Gastroesophageal sphincter (tissue), 4 donors: ENCODE measurements at regions not wholly inside any gene's neighbourhood (a gene's known extent, or its start where the extent isn't known, plus 50 kb on each side); places are given as distances from the start of the nearest gene placed in this dataset.

Experiments used
- ATAC-seq: fragments of 150-250 bp; one replicate; pipeline ENCODE4 v1.9.1; 2016; ENCODE audit warnings: mild to moderate bottlenecking, moderate library complexity
- H3K27ac ChIP-seq, 4 donors: fragments of 200-600 bp; sonication (generic) in 3 of 4; 1 replicate in 3 of 4; 2 replicates in 1 of 4; pipeline ENCODE4 v1.5.1; 2016 to 2019
- H3K27me3 ChIP-seq: fragments of 200-600 bp; sonication (generic); one replicate; pipeline ENCODE4 v1.5.1; 2019
- H3K36me3 ChIP-seq, 2 donors: fragments of 200-600 bp; sonication (generic); one replicate each; pipeline ENCODE4 v1.5.1; 2019; ENCODE audit warnings: control low read depth in 1 of 2
- H3K4me1 ChIP-seq, 3 donors: fragments of 200-600 bp; sonication (generic); 1 replicate in 2 of 3; 2 replicates in 1 of 3; pipeline ENCODE4 v1.5.1; 2016 to 2019; ENCODE audit warnings: control low read depth in 2 of 3
- H3K4me3 ChIP-seq, 2 donors: fragments of 200-600 bp; sonication (generic); one replicate each; pipeline ENCODE4 v1.5.1; 2019; ENCODE audit warnings: mild to moderate bottlenecking in 1 of 2, moderate library complexity in 1 of 2
- H3K9me3 ChIP-seq, 3 donors: fragments of 200-600 bp; sonication (generic); one replicate each; pipeline ENCODE4 v1.5.1; 2017 to 2019; ENCODE audit warnings: control low read depth in 2 of 3
- EP300 ChIP-seq: sonication (generic); formaldehyde crosslinking; IDR thresholded peaks from one replicate; pipeline ENCODE4 v1.6.1; 2017; ENCODE audit warnings: antibody characterized with exemption, mild to moderate bottlenecking
- POLR2A ChIP-seq, 2 donors: fragments of 450-650 bp; IDR thresholded peaks; one replicate each; pipeline ENCODE4 v1.6.1; 2017; ENCODE audit warnings: antibody characterized with exemption in 2 of 2, mild to moderate bottlenecking in 2 of 2, moderate library complexity in 1 of 2
- POLR2AphosphoS5 ChIP-seq: sonication (generic); formaldehyde crosslinking; IDR thresholded peaks from one replicate; pipeline ENCODE4 v1.6.1; 2017; ENCODE audit warnings: antibody characterized with exemption
- WGBS, 2 donors: methylation state at CpG; one replicate each; pipeline ENCODE4 v1.1.5; 2018; ENCODE audit warnings: low coverage in 1 of 2; 5-methylcytosine and 5-hydroxymethylcytosine counted together
- TF ChIP-seq, protein P1 (sequence below), 4 experiments: fragments of 200-600 bp in 2 of 4; fragments of 450-650 bp in 2 of 4; sonication (generic) in 1 of 4; IDR thresholded peaks; one replicate each; pipeline ENCODE4 v1.5.1; 2017 to 2019; ENCODE audit warnings: antibody characterized with exemption in 4 of 4, mild to moderate bottlenecking in 2 of 4, moderate library complexity in 2 of 4

GRCh38 chr3:177571271-177571943, 374.1 kb upstream of the TBL1XR1 start:
- WGBS, 2 donors: 56 to 90% methylated on average over 1 of the region's 1 CpG
- ATAC-seq: no peak
- TF ChIP-seq, protein P1, sequence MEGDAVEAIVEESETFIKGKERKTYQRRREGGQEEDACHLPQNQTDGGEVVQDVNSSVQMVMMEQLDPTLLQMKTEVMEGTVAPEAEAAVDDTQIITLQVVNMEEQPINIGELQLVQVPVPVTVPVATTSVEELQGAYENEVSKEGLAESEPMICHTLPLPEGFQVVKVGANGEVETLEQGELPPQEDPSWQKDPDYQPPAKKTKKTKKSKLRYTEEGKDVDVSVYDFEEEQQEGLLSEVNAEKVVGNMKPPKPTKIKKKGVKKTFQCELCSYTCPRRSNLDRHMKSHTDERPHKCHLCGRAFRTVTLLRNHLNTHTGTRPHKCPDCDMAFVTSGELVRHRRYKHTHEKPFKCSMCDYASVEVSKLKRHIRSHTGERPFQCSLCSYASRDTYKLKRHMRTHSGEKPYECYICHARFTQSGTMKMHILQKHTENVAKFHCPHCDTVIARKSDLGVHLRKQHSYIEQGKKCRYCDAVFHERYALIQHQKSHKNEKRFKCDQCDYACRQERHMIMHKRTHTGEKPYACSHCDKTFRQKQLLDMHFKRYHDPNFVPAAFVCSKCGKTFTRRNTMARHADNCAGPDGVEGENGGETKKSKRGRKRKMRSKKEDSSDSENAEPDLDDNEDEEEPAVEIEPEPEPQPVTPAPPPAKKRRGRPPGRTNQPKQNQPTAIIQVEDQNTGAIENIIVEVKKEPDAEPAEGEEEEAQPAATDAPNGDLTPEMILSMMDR (IDR thresholded peaks at IDR 0.05): no peak
- TF ChIP-seq POLR2A (IDR thresholded peaks at IDR 0.05) (no peak), POLR2AphosphoS5 (no peak), EP300 (no peak)

DNA sequence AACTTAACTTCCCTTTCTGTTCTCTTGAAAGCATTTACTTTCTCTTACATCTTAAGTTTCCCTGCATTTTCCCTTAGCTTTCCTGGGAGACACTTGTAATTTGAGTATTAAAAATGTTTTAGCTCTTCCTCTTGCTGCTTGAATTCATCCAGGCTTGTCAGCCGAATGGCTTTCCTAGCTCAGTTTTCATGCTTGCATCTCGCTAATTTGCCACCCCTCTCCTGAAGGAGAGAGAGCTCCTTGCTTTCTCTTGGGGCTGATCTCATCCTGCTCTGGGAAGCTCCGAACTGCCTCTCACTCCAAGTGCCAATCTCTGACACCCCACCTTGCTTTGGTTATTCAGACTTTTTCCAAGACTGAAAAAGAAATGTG, 374.6 kb upstream of the TBL1XR1 start:
- Histone ChIP-seq H3K36me3 (no peaks in the 10 kb centered on the region), H3K4me1 (peaks cover 0 to 7% (median 0%) of the 10 kb centered on the region in 3 donors), H3K9me3 (no peaks in the 10 kb centered on the region), H3K27me3 (no peaks in the 10 kb centered on the region), H3K27ac (peak overlapping the region in 2 of 4 donors; percentile 6 to 10), H3K4me3 (no peak overlapping the region)
- ATAC-seq: no peak
- TF ChIP-seq POLR2AphosphoS5 (no peak), EP300 (no peak), POLR2A (IDR thresholded peaks at IDR 0.05) (no peak)
- TF ChIP-seq, protein P1 (IDR thresholded peaks at IDR 0.05): no peak
- WGBS, 2 donors: 36 to 73% methylated on average over 2 to 3 of the region's 3 CpGs

More at GRCh38 chr3:177571271-177571943, 374.1 kb upstream of the TBL1XR1 start:
- Histone ChIP-seq H3K9me3 (no peaks in the 10 kb centered on the region), H3K4me1 (peaks cover 0 to 7% (median 0%) of the 10 kb centered on the region in 3 donors), H3K36me3 (no peaks in the 10 kb centered on the region), H3K27me3 (no peaks in the 10 kb centered on the region), H3K4me3 (no peak overlapping the region), H3K27ac (peak overlapping the region in 2 of 4 donors; percentile 6 to 10)

DNA sequence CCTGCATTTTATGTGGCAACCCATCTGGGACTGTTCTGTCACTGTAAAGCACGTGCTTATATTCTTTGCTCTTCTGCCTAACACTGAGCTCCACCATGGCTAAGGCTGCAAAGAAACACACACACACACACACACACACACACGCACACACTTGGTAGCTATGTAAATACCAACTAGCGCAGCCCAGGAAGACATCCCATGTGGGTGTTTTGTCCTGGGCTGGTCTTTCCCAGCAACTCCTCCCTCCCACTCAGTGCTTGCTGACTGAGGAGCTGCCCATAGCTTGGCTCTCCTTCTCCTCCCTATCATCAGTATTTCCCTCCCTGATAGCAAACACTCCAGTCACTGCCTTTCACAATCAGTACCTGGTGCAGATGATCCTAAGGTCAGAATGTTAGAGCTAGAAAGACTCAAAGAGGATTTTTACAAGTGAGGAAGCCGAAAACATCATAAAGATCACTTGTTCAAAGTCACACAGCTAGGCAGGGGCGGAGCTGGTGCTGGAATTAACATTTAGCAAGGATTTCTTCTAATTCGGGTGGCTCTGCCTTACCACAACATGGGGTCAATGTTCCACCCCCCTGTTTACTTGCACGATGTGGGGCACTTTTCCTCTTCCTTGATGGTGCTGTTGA, 377.1 kb upstream of the TBL1XR1 start:
- ATAC-seq: no peak
- H3K27ac ChIP-seq: no peak overlapping the region
- H3K9me3 ChIP-seq: no peaks in the 10 kb centered on the region
- no peaks in the 10 kb centered on the region for H3K36me3 ChIP-seq
- H3K27me3 ChIP-seq: no peaks in the 10 kb centered on the region
- WGBS, 2 donors: 61 to 75% methylated on average over 5 to 7 of the region's 7 CpGs
- H3K4me1 ChIP-seq: peaks cover 0 to 7% (median 0%) of the 10 kb centered on the region in 3 donors
- H3K4me3 ChIP-seq: no peak overlapping the region
- TF ChIP-seq POLR2AphosphoS5: no peak
- TF ChIP-seq POLR2A (IDR thresholded peaks at IDR 0.05): no peak
- TF ChIP-seq EP300: no peak
- TF ChIP-seq, protein P1 (IDR thresholded peaks at IDR 0.05): no peak

DNA sequence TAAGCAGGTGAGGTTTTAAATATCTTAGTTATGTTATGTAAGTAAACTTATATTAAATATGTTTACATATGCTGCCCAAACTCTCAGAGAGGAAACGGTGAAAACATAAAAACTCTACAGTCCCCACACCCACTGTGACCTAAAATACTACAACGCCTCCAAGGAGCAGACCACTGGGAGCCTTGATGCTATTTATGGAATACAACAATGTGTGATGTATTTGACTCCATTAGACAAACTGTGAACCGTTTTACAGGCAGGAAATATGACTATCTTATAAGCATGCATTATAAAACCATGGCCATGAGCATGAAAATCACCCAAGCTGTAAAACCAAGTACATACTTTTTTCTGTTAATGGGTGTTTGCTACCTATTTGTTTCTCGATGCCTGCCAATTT, 379.5 kb upstream of the TBL1XR1 start:
- ATAC-seq: no peak
- no peak for TF ChIP-seq EP300

GRCh38 chr3:177578488-177578887, 381.2 kb upstream of the TBL1XR1 start:
- Histone ChIP-seq H3K9me3 (no peaks in the 10 kb centered on the region), H3K27ac (no peak overlapping the region), H3K4me3 (no peak overlapping the region), H3K4me1 (no peaks in the 10 kb centered on the region), H3K27me3 (no peaks in the 10 kb centered on the region), H3K36me3 (no peaks in the 10 kb centered on the region)
- 87 to 100% methylated on average over 3 to 5 of the region's 6 CpGs for WGBS, 2 donors
- no peak for TF ChIP-seq POLR2AphosphoS5
- TF ChIP-seq, protein P1 (IDR thresholded peaks at IDR 0.05): no peak
- no peak for TF ChIP-seq POLR2A (IDR thresholded peaks at IDR 0.05)
- TF ChIP-seq EP300: no peak
- no peak for ATAC-seq

More for the DNA sequence above, 379.5 kb upstream of the TBL1XR1 start:
- Histone ChIP-seq H3K4me1 (peaks cover 0 to 3% (median 0%) of the 10 kb centered on the region in 3 donors), H3K4me3 (no peak overlapping the region), H3K9me3 (no peaks in the 10 kb centered on the region), H3K27me3 (no peaks in the 10 kb centered on the region), H3K36me3 (no peaks in the 10 kb centered on the region), H3K27ac (no peak overlapping the region)
- WGBS, 2 donors: 33 to 53% methylated on average over 4 of the region's 4 CpGs
